Activated CD4-positive, alpha-beta T cell treated with anti-CD3 and anti-CD28 coated beads, Interleukin-2, Interleukin-4, amounts not matched to agents 100 ng/mL and 50 ng/mL, durations not matched to agents 16 hours and 8 hours (primary cell): ENCODE measurements at regions not wholly inside any gene's neighbourhood (a gene's known extent, or its start where the extent isn't known, plus 50 kb on each side); places are given as distances from the start of the nearest gene placed in this dataset.

ENCODE experiments used
- DNase-seq: peaks from one replicate; pipeline ENCODE4 v3.0.0-alpha.2; 2020; ENCODE audit warnings: low spot score

- DNase-seq, result no peak
Observed at GRCh38 chr5:92492908-92493307, 1088.1 kb downstream of the NR2F1-AS1 start.

- DNase-seq, result no peak
Observed at GRCh38 chr5:92484484-92484883, 1096.5 kb downstream of the NR2F1-AS1 start.

- no peak for DNase-seq
Observed at GRCh38 chr5:92472981-92473566, 1090.0 kb upstream of the ARRDC3 start.

- DNase-seq, result no peak
Observed at GRCh38 chr5:92471861-92472260, 1088.7 kb upstream of the ARRDC3 start.

- no peak for DNase-seq
Observed at GRCh38 chr5:92470770-92471169, 1087.7 kb upstream of the ARRDC3 start.

- DNase-seq, result no peak
Observed at GRCh38 chr5:92468295-92468694, 1085.2 kb upstream of the ARRDC3 start.

- no peak for DNase-seq
Observed at GRCh38 chr5:92467695-92468094, 1084.6 kb upstream of the ARRDC3 start.

- no peak for DNase-seq
Observed at GRCh38 chr5:92460505-92460904, 1077.4 kb upstream of the ARRDC3 start.

GRCh38 chr5:92459654-92460053, 1076.5 kb upstream of the ARRDC3 start:
- no peak for DNase-seq

GRCh38 chr5:92455011-92455410, 1071.9 kb upstream of the ARRDC3 start:
- no peak for DNase-seq

GRCh38 chr5:92444888-92445287, 1061.8 kb upstream of the ARRDC3 start:
- DNase-seq, result no peak

- DNase-seq, result no peak
Observed at GRCh38 chr5:92435781-92436180, 1052.7 kb upstream of the ARRDC3 start.

GRCh38 chr5:92429646-92430045, 1046.5 kb upstream of the ARRDC3 start:
- DNase-seq, result no peak

GRCh38 chr5:92428415-92428814, 1045.3 kb upstream of the ARRDC3 start:
- no peak for DNase-seq

- no peak for DNase-seq
Observed at GRCh38 chr5:92424785-92425426, 1041.8 kb upstream of the ARRDC3 start.

GRCh38 chr5:92421942-92422341, 1038.8 kb upstream of the ARRDC3 start:
- DNase-seq, result no peak

GRCh38 chr5:92421196-92421595, 1038.1 kb upstream of the ARRDC3 start:
- no peak for DNase-seq

GRCh38 chr5:92419261-92419660, 1036.1 kb upstream of the ARRDC3 start:
- DNase-seq, result no peak

- DNase-seq, result no peak
Observed at GRCh38 chr5:92418341-92418740, 1035.2 kb upstream of the ARRDC3 start.

- DNase-seq, result no peak
Observed at GRCh38 chr5:92409134-92409533, 1026.0 kb upstream of the ARRDC3 start.

GRCh38 chr5:92402956-92403702, 1020.0 kb upstream of the ARRDC3 start:
- no peak for DNase-seq

GRCh38 chr5:92402045-92402444, 1018.9 kb upstream of the ARRDC3 start:
- DNase-seq, result no peak

GRCh38 chr5:92401492-92401891, 1018.4 kb upstream of the ARRDC3 start:
- no peak for DNase-seq
